Endodermal cell (in vitro differentiated cells): ENCODE measurements at regions not wholly inside any gene's neighbourhood (a gene's known extent, or its start where the extent isn't known, plus 50 kb on each side); places are given as distances from the start of the nearest gene placed in this dataset.

ENCODE experiments used
- DNase-seq: peaks from one replicate; pipeline ENCODE4 v3.0.0-alpha.2; 2017
- H3K27ac ChIP-seq: 2 replicates; pipeline ENCODE4 v1.5.1; 2013; ENCODE audit warnings: mild to moderate bottlenecking, low read depth, low read length, moderate library complexity
- H3K27me3 ChIP-seq: 2 replicates; pipeline ENCODE4 v1.6.1; 2013; ENCODE audit warnings: mild to moderate bottlenecking, low read length, moderate library complexity; ENCODE audit not compliant: insufficient read depth, control insufficient read depth, poor library complexity, severe bottlenecking
- H3K36me3 ChIP-seq: 2 replicates; pipeline ENCODE4 v1.7.0; 2013; ENCODE audit warnings: mild to moderate bottlenecking, low read length, moderate library complexity; ENCODE audit not compliant: control insufficient read depth, insufficient read depth
- H3K4me1 ChIP-seq: one replicate; pipeline ENCODE4 v1.7.0; 2013; ENCODE audit warnings: low read length; ENCODE audit not compliant: control insufficient read depth, insufficient read depth
- H3K4me3 ChIP-seq: 2 replicates; pipeline ENCODE4 v1.5.1; 2013; ENCODE audit warnings: mild to moderate bottlenecking, low read length, moderate library complexity
- H3K9ac ChIP-seq: 2 replicates; pipeline ENCODE4 v1.6.1; 2013; ENCODE audit warnings: mild to moderate bottlenecking, low read length, moderate library complexity; ENCODE audit not compliant: poor library complexity, severe bottlenecking; ENCODE audit errors: extremely low read depth
- H3K9me3 ChIP-seq: 2 replicates; pipeline ENCODE4 v1.6.1; 2013; ENCODE audit warnings: mild to moderate bottlenecking, low read length, moderate library complexity; ENCODE audit not compliant: control insufficient read depth
- H3K27ac Mint-ChIP-seq: 2 replicates; pipeline ENCODE4 v1.8.0; 2020; ENCODE audit warnings: mixed read lengths
- H3K27me3 Mint-ChIP-seq: 2 replicates; pipeline ENCODE4 v1.8.0; 2021; ENCODE audit warnings: mild to moderate bottlenecking, mixed read lengths; ENCODE audit not compliant: insufficient read depth
- H3K36me3 Mint-ChIP-seq: 2 replicates; pipeline ENCODE4 v1.8.0; 2020; ENCODE audit warnings: low read depth, mixed read lengths
- H3K4me1 Mint-ChIP-seq: 2 replicates; pipeline ENCODE4 v1.8.0; 2020; ENCODE audit warnings: mixed read lengths
- H3K4me3 Mint-ChIP-seq: 2 replicates; pipeline ENCODE4 v1.8.0; 2020; ENCODE audit warnings: mild to moderate bottlenecking, moderate library complexity, mixed read lengths
- H3K9me3 Mint-ChIP-seq: 2 replicates; pipeline ENCODE4 v1.8.0; 2020; ENCODE audit warnings: mild to moderate bottlenecking, mixed read lengths
- CTCF ChIP-seq: fragments of 200-600 bp; sonication (generic); conservative IDR thresholded peaks from 2 replicates; pipeline ENCODE4 v1.5.0; 2021; ENCODE audit warnings: antibody characterized with exemption, mild to moderate bottlenecking
- WGBS, 2 experiments: methylation state at CpG; one replicate each; pipeline versions ENCODE4 v1.1.5 to v1.1.7; 2013; ENCODE audit warnings: missing lambda C conversion rate in 2 of 2, mixed read lengths in 1 of 2; ENCODE audit not compliant: insufficient coverage in 1 of 2, insufficient read length in 1 of 2; 5-methylcytosine and 5-hydroxymethylcytosine counted together

- H3K4me3 ChIP-seq, result no peak overlapping the region
- Mint-ChIP-seq H3K9me3 (peaks cover 3% of the 10 kb centered on the region), H3K36me3 (no peaks in the 10 kb centered on the region), H3K27ac (no peak overlapping the region), H3K4me1 (peaks cover 27% of the 10 kb centered on the region), H3K4me3 (no peak overlapping the region), H3K27me3 (no peaks in the 10 kb centered on the region)
- H3K27ac ChIP-seq, result no peak overlapping the region
- H3K9me3 ChIP-seq, result no peaks in the 10 kb centered on the region
- TF ChIP-seq CTCF, result no peak
- H3K4me1 ChIP-seq, result peaks cover 12% of the 10 kb centered on the region
- 88 to 100% methylated on average over 1 to 5 of the region's 5 CpGs for WGBS, 2 experiments
- no peaks in the 10 kb centered on the region for H3K36me3 ChIP-seq
- H3K27me3 ChIP-seq, result peaks cover 6% of the 10 kb centered on the region
- no peak for DNase-seq
- H3K9ac ChIP-seq, result no peak overlapping the region
Measured at GRCh38 chr7:108627476-108628051, 57.9 kb downstream of the DNAJB9 start.

GRCh38 chr7:108628678-108629077 lies 59.0 kb downstream of the DNAJB9 start:
- no peaks in the 10 kb centered on the region for H3K27me3 Mint-ChIP-seq
- Histone ChIP-seq H3K4me3 (no peak overlapping the region), H3K4me1 (peaks cover 8% of the 10 kb centered on the region), H3K36me3 (no peaks in the 10 kb centered on the region), H3K27me3 (peaks cover 6% of the 10 kb centered on the region), H3K9ac (no peak overlapping the region), H3K27ac (no peak overlapping the region), H3K9me3 (no peaks in the 10 kb centered on the region)
- whole genome bisulfite sequencing, 2 experiments, result 85 to 92% methylated on average over 2 to 3 of the region's 3 CpGs
- DNase-seq, result no peak
- no peak for TF ChIP-seq CTCF
- no peak overlapping the region for H3K4me3 Mint-ChIP-seq
- no peaks in the 10 kb centered on the region for H3K36me3 Mint-ChIP-seq
- no peak overlapping the region for H3K27ac Mint-ChIP-seq
- H3K9me3 Mint-ChIP-seq, result peaks cover 3% of the 10 kb centered on the region
- H3K4me1 Mint-ChIP-seq, result peaks cover 22% of the 10 kb centered on the region

GRCh38 chr7:108629651-108630400 lies 60.2 kb downstream of the DNAJB9 start:
- H3K36me3 ChIP-seq, result no peaks in the 10 kb centered on the region
- peaks cover 6% of the 10 kb centered on the region for H3K27me3 ChIP-seq
- 90 to 93% methylated on average over 2 of the region's 2 CpGs for WGBS, 2 experiments
- H3K4me1 ChIP-seq, result peaks cover 8% of the 10 kb centered on the region
- Mint-ChIP-seq H3K4me1 (peaks cover 22% of the 10 kb centered on the region), H3K27me3 (no peaks in the 10 kb centered on the region), H3K9me3 (peaks cover 4% of the 10 kb centered on the region), H3K27ac (no peak overlapping the region), H3K4me3 (no peak overlapping the region), H3K36me3 (no peaks in the 10 kb centered on the region)
- no peak overlapping the region for H3K9ac ChIP-seq
- H3K9me3 ChIP-seq, result no peaks in the 10 kb centered on the region
- no peak for TF ChIP-seq CTCF
- no peak overlapping the region for H3K27ac ChIP-seq
- DNase-seq, result no peak
- H3K4me3 ChIP-seq, result no peak overlapping the region
